B cell (primary cell): ENCODE measurements at regions not wholly inside any gene's neighbourhood (a gene's known extent, or its start where the extent isn't known, plus 50 kb on each side); places are given as distances from the start of the nearest gene placed in this dataset.
A peak's percentile ranks its signal among the peaks of the same experiment; 100 is the strongest.

ENCODE experiments used
- ATAC-seq: fragments of 200-7000 bp; cut with Tn5 transposase; one replicate; pipeline ENCODE4 v1.10.0; 2021; ENCODE audit warnings: low read depth, mild to moderate bottlenecking, moderate number of reproducible peaks, moderate library complexity
- CTCF ChIA-PET: fragments of 350-600 bp; sonication (Branson Sonifier 250); formaldehyde crosslinking; loops from one replicate; lab custom pipeline; 2021; ENCODE audit warnings: antibody characterized with exemption, inconsistent platforms; lab: Charles Lee
- POLR2A ChIA-PET: fragments of 350-600 bp; sonication (Branson Sonifier 250); formaldehyde crosslinking; loops from one replicate; lab custom pipeline; 2021; ENCODE audit warnings: antibody characterized with exemption; lab: Charles Lee
- DNase-seq: peaks from one replicate; pipeline ENCODE4 v3.0.0; 2013
- H2AFZ ChIP-seq: 2 replicates; pipeline ENCODE4 v1.6.1; 2012; ENCODE audit warnings: mild to moderate bottlenecking, low read depth, low read length; ENCODE audit not compliant: insufficient read depth, poor library complexity, severe bottlenecking
- H3K27ac ChIP-seq, 2 donors: 1 replicate in 1 of 2; 2 replicates in 1 of 2; pipeline ENCODE4 v1.5.1; 2012 to 2013; ENCODE audit warnings: low read length in 2 of 2, mild to moderate bottlenecking in 2 of 2, moderate library complexity in 1 of 2
- H3K27me3 ChIP-seq, 4 experiments: fragments of 200-600 bp in 1 of 4; sonication (generic) in 1 of 4; replicated peaks in 1 of 4; 1 replicate in 2 of 4; 2 replicates in 2 of 4; pipeline versions ENCODE4 v1.6.1 to v1.7.0; 2013 to 2016; ENCODE audit warnings: low read length in 3 of 4, mild to moderate bottlenecking in 2 of 4, mixed read lengths in 1 of 4, moderate library complexity in 1 of 4; ENCODE audit not compliant: insufficient read depth in 4 of 4, control insufficient read depth in 3 of 4; ENCODE audit errors: control extremely low read depth in 1 of 4
- H3K36me3 ChIP-seq, 2 experiments: replicated peaks in 1 of 2; 1 replicate in 1 of 2; 2 replicates in 1 of 2; pipeline versions ENCODE4 v1.6.1 to v1.7.1; 2013; ENCODE audit warnings: low read length in 1 of 2; ENCODE audit not compliant: insufficient read depth in 2 of 2, control insufficient read depth in 1 of 2; ENCODE audit errors: control extremely low read depth in 1 of 2, extremely low read depth in 1 of 2
- H3K4me1 ChIP-seq, 2 donors: fragments of 200-600 bp in 1 of 2; sonication (generic) in 1 of 2; 1 replicate in 1 of 2; 2 replicates in 1 of 2; pipeline versions ENCODE4 v1.5.1 to v1.6.1; 2013 to 2017; ENCODE audit warnings: low read length in 2 of 2; ENCODE audit not compliant: control insufficient read depth in 2 of 2, insufficient read depth in 2 of 2
- H3K4me2 ChIP-seq: replicated peaks from 2 replicates; pipeline ENCODE3; 2012; ENCODE audit warnings: mild to moderate bottlenecking, low read depth, low read length; ENCODE audit not compliant: poor library complexity, severe bottlenecking
- H3K4me3 ChIP-seq, 5 experiments: fragments of 200-600 bp in 1 of 5; sonication (generic) in 1 of 5; 1 replicate in 3 of 5; 2 replicates in 2 of 5; pipeline versions ENCODE4 v1.5.1 to v1.7.0; 2011 to 2016; ENCODE audit warnings: low read length in 4 of 5, mild to moderate bottlenecking in 4 of 5, low read depth in 2 of 5, control low read depth in 1 of 5, moderate library complexity in 1 of 5; ENCODE audit not compliant: insufficient read depth in 1 of 5; ENCODE audit errors: control extremely low read depth in 1 of 5, extremely low read depth in 1 of 5
- H3K79me2 ChIP-seq: fragments of 200-600 bp; sonication (generic); one replicate; pipeline ENCODE4 v1.6.0; 2016; ENCODE audit warnings: low read length; ENCODE audit not compliant: control insufficient read depth, insufficient read depth
- H3K9ac ChIP-seq: fragments of 200-600 bp; sonication (generic); 2 replicates; pipeline ENCODE4 v1.6.1; 2017; ENCODE audit warnings: mild to moderate bottlenecking, low read length, moderate library complexity
- H3K9me3 ChIP-seq, 3 donors: one replicate each; pipeline versions ENCODE4 v1.6.1 to v1.7.1; 2013; ENCODE audit warnings: low read length in 2 of 3; ENCODE audit not compliant: control insufficient read depth in 2 of 3, insufficient read depth in 1 of 3; ENCODE audit errors: control extremely low read depth in 1 of 3
- H4K20me1 ChIP-seq: 2 replicates; pipeline ENCODE4 v1.6.0; 2012; ENCODE audit warnings: mild to moderate bottlenecking, low read length; ENCODE audit not compliant: insufficient read depth, control insufficient read depth, poor library complexity, severe bottlenecking
- H3K27ac Mint-ChIP-seq: one replicate; pipeline ENCODE4 v1.8.0; 2021; ENCODE audit warnings: mixed read lengths
- H3K27me3 Mint-ChIP-seq: one replicate; pipeline ENCODE4 v1.8.0; 2021; ENCODE audit warnings: mixed read lengths
- H3K4me1 Mint-ChIP-seq: one replicate; pipeline ENCODE4 v1.8.0; 2021; ENCODE audit warnings: mixed read lengths
- H3K4me3 Mint-ChIP-seq: one replicate; pipeline ENCODE4 v1.8.0; 2021; ENCODE audit warnings: mixed read lengths
- H3K9me3 Mint-ChIP-seq: one replicate; pipeline ENCODE4 v1.8.0; 2022; ENCODE audit warnings: mixed read lengths; ENCODE audit not compliant: insufficient read depth
- EZH2 ChIP-seq: IDR thresholded peaks from 2 replicates; pipeline ENCODE4 v1.6.1; 2012; ENCODE audit warnings: borderline replicate concordance, low read depth, mild to moderate bottlenecking, moderate library complexity, low read length; ENCODE audit not compliant: insufficient read depth, poor library complexity, severe bottlenecking
- WGBS: methylation state at CpG from one replicate; pipeline ENCODE4 v1.1.5; 2013; ENCODE audit warnings: missing lambda C conversion rate; ENCODE audit not compliant: insufficient coverage; 5-methylcytosine and 5-hydroxymethylcytosine counted together
- intact Hi-C: fragments of 100-400 bp; cut with micrococcal nuclease; formaldehyde crosslinking; loops from one replicate; pipeline ENCODE4 v1.10.0; 2022
- TF ChIP-seq, protein P1 (sequence below): fragments of 200-600 bp; IDR thresholded peaks from one replicate; pipeline ENCODE4 v1.8.0; 2022; ENCODE audit warnings: antibody characterized with exemption, mild to moderate bottlenecking

DNA sequence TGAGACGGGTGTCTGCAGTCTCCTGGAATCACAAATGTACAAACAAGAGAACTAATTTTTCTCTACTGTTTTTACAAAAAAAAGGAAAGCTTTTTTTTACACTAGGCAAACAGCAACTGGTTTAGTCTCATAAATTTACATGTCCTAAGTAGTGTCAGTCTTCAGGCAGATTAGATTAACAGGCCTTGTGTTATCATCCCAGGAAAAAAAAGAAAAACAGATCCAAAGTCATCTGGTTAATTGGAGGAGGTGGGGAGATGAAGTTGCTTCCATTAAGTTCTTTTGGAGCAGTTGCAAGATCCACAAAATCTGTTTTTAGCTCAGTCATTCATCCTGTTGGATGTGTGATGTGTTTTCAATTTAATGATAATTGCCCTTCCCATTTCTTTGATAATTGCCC is 363.5 kb upstream of the ADGRL2 start:
- ChIA-PET POLR2A (no interaction called here), CTCF (no interaction called here)
- Mint-ChIP-seq H3K4me1 (peaks cover 7% of the 10 kb centered on the region), H3K4me3 (no peak overlapping the region), H3K9me3 (no peaks in the 10 kb centered on the region), H3K27ac (no peak overlapping the region), H3K27me3 (no peaks in the 10 kb centered on the region)
- WGBS, result no CpG with 5 or more reads among the region's 1 CpG
- peak overlapping the region; percentile 24 for H3K4me2 ChIP-seq
- peaks cover 0 to 5% of the 10 kb centered on the region in 2 donors for H3K4me1 ChIP-seq
- no peak overlapping the region for H2AFZ ChIP-seq
- no peaks in the 10 kb centered on the region for H3K27me3 ChIP-seq
- H3K79me2 ChIP-seq, result no peaks in the 10 kb centered on the region
- H3K9me3 ChIP-seq, result peaks cover 0 to 4% (median 0%) of the 10 kb centered on the region in 3 donors
- no peaks in the 10 kb centered on the region for H3K36me3 ChIP-seq
- no peak overlapping the region for H3K27ac ChIP-seq
- DNase-seq, result no peak
- intact Hi-C loops, result no loop called here
- no peak for TF ChIP-seq EZH2
- TF ChIP-seq, protein P1, sequence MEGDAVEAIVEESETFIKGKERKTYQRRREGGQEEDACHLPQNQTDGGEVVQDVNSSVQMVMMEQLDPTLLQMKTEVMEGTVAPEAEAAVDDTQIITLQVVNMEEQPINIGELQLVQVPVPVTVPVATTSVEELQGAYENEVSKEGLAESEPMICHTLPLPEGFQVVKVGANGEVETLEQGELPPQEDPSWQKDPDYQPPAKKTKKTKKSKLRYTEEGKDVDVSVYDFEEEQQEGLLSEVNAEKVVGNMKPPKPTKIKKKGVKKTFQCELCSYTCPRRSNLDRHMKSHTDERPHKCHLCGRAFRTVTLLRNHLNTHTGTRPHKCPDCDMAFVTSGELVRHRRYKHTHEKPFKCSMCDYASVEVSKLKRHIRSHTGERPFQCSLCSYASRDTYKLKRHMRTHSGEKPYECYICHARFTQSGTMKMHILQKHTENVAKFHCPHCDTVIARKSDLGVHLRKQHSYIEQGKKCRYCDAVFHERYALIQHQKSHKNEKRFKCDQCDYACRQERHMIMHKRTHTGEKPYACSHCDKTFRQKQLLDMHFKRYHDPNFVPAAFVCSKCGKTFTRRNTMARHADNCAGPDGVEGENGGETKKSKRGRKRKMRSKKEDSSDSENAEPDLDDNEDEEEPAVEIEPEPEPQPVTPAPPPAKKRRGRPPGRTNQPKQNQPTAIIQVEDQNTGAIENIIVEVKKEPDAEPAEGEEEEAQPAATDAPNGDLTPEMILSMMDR, result no peak
- H3K4me3 ChIP-seq, result no peak overlapping the region
- ATAC-seq, result no peak
- H4K20me1 ChIP-seq, result no peaks in the 10 kb centered on the region
- no peak overlapping the region for H3K9ac ChIP-seq

DNA sequence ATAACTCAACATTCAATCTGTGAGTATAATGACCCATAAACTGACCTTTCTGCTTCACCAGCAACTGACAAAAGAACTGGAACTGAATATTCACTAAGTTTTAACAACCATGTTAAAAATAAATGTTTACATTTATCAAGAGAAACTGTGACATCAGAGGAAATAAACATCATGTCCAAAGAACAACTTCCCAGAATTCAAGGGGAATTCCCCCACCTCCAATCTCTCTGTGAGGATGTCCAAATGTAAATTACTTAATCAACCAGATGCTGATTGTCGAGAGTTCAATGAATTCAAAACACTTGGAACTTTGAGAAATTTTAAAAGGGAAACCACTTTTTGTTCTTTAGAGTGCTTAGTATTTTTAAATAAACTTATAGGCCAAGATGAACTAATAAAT is 365.6 kb upstream of the ADGRL2 start:
- H3K4me1 Mint-ChIP-seq, result peaks cover 7% of the 10 kb centered on the region
- H3K79me2 ChIP-seq, result no peaks in the 10 kb centered on the region
- CTCF ChIA-PET, result no interaction called here
- H2AFZ ChIP-seq, result no peak overlapping the region
- no peaks in the 10 kb centered on the region for H4K20me1 ChIP-seq
- POLR2A ChIA-PET, result no interaction called here
- no peak overlapping the region for H3K9ac ChIP-seq
- no peak overlapping the region for H3K27ac Mint-ChIP-seq
- H3K9me3 ChIP-seq, result peaks cover 0 to 4% (median 0%) of the 10 kb centered on the region in 3 donors
- H3K27me3 Mint-ChIP-seq, result no peaks in the 10 kb centered on the region
- no peaks in the 10 kb centered on the region for H3K9me3 Mint-ChIP-seq
- no peaks in the 10 kb centered on the region for H3K27me3 ChIP-seq
- no peak overlapping the region for H3K4me3 ChIP-seq
- H3K4me3 Mint-ChIP-seq, result no peak overlapping the region
- H3K4me1 ChIP-seq, result peaks cover 0 to 5% of the 10 kb centered on the region in 2 donors
- no peaks in the 10 kb centered on the region for H3K36me3 ChIP-seq
- ATAC-seq, result no peak
- no peak overlapping the region for H3K27ac ChIP-seq
- DNase-seq, result no peak
- TF ChIP-seq, protein P1, result no peak
- no peak for TF ChIP-seq EZH2
- intact Hi-C loops, result no loop called here
- no CpG with 5 or more reads among the region's 1 CpG for WGBS
- H3K4me2 ChIP-seq, result no peak overlapping the region
